NCI-H460 (cell line): ENCODE measurements at regions not wholly inside any gene's neighbourhood (a gene's known extent, or its start where the extent isn't known, plus 50 kb on each side); places are given as distances from the start of the nearest gene placed in this dataset.
A peak's percentile ranks its signal among the peaks of the same experiment; 100 is the strongest.

Experiments used
- DNase-seq: peaks from one replicate; pipeline ENCODE4 v3.0.0-alpha.2; 2016; ENCODE audit warnings: low read depth; ENCODE audit errors: extremely low read depth

GRCh38 chr20:50398821-50399554 lies 111.2 kb upstream of the PTPN1 start:
- no peak for DNase-seq

- no peak for DNase-seq
Measured at GRCh38 chr20:50399555-50399916, 110.6 kb upstream of the PTPN1 start.

DNA sequence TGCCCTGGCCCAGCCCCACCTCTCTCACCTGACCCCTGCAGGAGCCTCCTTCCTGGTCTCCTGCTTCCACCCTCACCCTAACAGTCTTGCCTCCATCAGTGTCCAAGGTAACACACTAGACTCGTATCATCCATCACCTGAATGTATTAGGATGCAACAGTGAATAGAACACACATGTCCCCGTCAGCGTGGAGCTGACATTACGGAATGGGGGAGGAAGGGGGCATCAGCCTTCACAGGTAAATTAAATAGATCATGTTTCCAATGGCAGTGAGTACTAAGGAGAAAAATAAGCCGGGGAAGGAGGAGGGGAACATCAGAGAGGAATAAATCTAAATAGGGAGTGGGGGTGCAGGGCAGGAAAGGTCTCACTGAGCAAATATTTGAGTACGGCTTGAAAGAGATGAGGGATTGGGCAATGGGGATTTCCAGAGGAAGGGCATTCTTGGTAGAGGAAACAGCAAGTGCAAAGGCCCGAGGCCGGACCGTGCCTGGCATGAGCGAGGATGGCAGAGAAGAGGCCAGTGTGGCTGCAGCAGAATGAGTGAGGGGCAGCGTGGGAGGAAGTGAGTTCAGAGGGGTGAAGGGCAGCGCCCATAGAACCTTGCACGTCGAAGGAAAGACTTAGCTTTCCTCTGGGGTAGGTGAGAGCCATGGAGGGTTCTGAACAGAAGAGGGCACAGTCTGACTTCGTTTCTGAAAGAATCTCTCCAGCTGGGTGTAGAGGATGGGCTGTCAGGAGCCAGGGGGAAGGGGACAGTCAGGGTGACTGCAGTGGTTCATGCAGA lies 110.1 kb upstream of the PTPN1 start:
- peak; percentile 33 for DNase-seq

DNA sequence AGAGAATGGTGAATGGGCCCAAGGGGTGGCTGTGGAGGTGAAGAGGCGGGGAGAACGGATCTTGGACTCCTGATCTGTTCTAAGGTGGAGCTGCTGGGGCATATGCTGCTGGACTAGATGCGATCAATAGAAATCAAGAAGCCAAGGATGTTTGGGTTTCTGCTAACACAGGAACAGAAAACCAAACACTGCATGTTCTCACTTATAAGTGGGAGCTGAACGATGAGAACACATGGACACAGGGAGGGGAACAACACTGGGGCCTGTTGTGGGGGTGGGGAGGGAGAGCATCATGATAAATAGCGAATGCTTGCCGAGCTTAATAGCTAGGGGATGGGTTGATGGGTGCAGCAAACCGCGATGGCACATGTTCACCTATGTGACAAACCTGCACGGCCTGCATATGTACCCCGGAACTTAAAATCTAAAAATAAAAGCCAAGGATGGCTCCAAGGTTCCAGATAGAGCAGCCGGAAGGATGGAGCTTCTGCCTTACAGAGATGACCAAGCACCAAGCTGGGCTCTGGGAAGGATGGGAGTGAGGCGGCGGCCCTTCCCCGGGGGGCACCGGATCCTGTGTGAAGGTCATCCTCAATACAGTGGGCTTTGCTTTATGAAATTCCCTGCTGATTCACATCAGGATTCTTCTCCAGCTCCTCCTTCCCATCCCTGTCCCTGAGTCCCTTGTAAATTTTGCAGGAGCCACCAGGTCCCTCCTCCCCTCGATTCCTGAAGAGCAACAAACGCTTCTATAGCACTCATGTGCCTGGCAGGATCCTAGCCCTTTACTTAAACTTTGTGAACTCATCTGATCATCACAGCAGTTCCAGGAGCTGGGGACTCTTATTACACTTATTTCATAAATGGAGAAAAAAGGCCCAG lies 109.2 kb upstream of the PTPN1 start:
- no peak for DNase-seq

GRCh38 chr20:50401587-50402418 lies 108.4 kb upstream of the PTPN1 start:
- no peak for DNase-seq

- DNase-seq, result no peak
Measured at GRCh38 chr20:50403565-50404418, 106.4 kb upstream of the PTPN1 start.

- no peak for DNase-seq
Measured at GRCh38 chr20:50404419-50405234, 105.6 kb upstream of the PTPN1 start.

DNA sequence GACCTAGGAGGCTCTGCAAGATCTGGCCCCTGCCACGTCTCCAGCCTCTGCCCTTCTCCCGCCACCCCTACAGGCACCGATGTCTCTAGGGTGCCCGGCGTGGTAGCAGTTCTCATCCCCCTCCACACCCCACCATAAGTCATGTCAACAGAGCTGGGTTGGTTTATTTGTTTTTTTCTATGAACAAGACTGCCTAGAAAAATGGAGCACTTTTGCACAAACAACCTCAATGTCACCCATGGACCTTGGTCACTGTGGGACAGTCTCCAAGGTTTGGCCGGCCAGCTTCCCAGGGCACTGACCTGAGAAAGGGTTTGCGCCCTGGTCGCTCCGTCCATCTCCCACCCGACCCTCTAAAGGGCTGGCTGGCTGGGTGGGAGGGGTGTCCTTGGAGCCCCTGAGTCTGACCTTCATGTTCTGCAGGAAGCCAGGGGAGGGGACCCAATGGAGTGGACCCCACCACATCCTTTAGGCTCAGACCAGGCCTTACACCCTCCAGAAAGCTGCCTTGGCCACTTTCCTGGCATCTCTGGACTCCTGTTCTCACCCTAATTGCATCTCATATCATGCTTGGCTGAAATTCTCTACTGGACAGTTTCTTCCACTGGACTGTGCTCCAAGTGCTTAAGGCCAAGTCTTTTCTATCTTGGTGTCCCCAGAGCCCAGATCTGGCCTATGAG lies 104.8 kb upstream of the PTPN1 start:
- DNase-seq, result no peak

GRCh38 chr20:50405915-50406609 lies 104.1 kb upstream of the PTPN1 start:
- no peak for DNase-seq

DNA sequence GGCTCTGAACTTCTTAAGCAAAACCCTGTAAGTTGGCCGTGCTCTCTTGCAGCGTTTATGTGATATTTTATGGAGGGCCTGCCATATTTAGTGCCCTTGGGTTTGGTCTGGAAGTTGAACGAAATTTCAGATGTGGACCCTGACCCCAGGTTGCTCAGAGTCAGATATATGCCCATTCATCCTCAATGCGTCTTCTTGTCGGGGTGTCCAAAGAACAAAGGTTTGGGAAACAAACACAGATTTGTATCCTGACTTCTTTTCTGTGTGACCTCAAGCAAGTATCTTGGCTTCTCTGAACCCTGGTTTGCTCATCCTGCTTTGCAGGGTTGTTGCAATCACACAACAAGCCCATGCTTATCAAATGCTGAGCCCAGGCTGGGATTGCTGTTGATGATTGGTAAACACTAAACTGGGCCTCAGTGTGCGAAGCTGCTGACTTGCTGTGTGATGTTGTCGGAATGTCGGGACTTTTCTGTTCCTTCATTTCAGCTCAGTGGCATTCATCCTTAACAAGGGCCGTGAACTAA lies 103.5 kb upstream of the PTPN1 start:
- no peak for DNase-seq

GRCh38 chr20:50408526-50409364 lies 101.4 kb upstream of the PTPN1 start:
- no peak for DNase-seq

DNA sequence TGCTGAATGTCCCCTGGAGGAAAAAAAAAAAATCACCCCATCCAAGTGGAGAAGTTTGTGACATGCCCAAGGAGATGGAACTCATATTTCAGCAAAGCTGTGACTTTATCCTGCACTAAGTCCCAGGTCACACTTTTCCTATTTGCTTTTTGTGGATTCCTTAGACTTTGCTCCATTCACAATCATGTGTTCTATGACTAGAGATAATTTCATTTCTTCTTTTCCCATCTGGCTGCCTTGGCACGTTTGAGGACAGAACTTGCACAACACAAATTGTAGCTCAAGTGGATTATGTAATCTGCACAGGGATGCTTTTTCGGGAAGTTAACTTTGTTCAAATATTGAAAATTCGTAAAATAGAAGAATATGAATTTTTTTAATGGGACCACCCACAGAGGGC lies 100.7 kb upstream of the PTPN1 start:
- DNase-seq, result no peak

- DNase-seq, result no peak
Measured at GRCh38 chr20:50410343-50410742, 99.8 kb upstream of the PTPN1 start.

- DNase-seq, result no peak
Measured at GRCh38 chr20:50412069-50412468, 98.1 kb upstream of the PTPN1 start.

DNA sequence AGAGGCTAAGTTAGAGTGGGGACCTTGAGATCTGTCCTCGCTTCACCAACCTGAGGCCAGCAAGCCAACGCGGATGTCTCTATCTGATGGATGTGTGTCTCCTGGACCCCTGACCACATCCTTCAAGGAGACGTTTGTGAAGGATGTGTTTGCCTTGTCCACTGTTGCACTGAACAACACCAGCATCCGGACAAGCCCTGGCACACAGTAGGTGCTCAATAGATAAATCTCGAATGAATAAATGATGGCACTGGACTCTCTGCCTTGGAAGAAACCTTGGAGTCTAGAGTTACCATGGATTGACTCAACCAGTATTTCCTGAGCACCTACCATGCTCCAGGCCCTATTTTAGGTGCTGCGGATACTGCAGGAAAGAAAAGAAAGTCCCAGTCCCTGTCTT lies 97.7 kb upstream of the PTPN1 start:
- DNase-seq, result no peak

DNA sequence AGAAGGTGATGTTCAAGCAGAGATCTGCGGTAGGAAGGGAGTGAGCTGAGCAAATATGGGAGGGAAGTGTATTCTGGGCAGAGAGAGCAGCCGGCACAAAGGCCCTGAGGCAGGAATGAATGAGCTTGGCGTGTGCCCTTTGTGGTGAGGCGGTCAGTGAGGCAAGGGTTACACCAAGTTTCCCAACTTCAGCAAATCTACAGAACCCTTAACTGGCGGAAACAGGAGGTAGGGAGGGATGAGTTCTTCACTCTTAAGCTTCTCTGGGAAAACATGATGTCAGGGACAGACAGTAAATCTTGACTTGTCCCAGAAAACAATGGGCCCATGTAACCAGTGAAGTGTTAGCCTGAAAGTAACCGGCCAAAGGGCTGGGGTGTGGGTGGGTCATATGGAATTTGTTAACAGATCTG lies 97.1 kb upstream of the PTPN1 start:
- no peak for DNase-seq
